Progenitor cell of endocrine pancreas (in vitro differentiated cells): ENCODE measurements at regions not wholly inside any gene's neighbourhood (a gene's known extent, or its start where the extent isn't known, plus 50 kb on each side); places are given as distances from the start of the nearest gene placed in this dataset.

Experiments used
- DNase-seq: peaks from one replicate; pipeline ENCODE4 v3.0.0; 2021; ENCODE audit warnings: low spot score; ENCODE audit not compliant: unreplicated experiment
- H3K27ac Mint-ChIP-seq: 2 replicates; pipeline ENCODE4 v1.8.0; 2021; ENCODE audit warnings: mild to moderate bottlenecking, moderate library complexity, mixed read lengths
- H3K27me3 Mint-ChIP-seq: 2 replicates; pipeline ENCODE4 v1.8.0; 2021; ENCODE audit warnings: mixed read lengths
- H3K36me3 Mint-ChIP-seq: 2 replicates; pipeline ENCODE4 v1.8.0; 2022; ENCODE audit warnings: mixed read lengths; ENCODE audit not compliant: insufficient read depth
- H3K4me1 Mint-ChIP-seq: 2 replicates; pipeline ENCODE4 v1.8.0; 2021; ENCODE audit warnings: low read depth, mixed read lengths
- H3K4me3 Mint-ChIP-seq: 2 replicates; pipeline ENCODE4 v1.8.0; 2021; ENCODE audit warnings: low read depth, mild to moderate bottlenecking, moderate library complexity, mixed read lengths
- H3K9me3 Mint-ChIP-seq: 2 replicates; pipeline ENCODE4 v1.8.0; 2021; ENCODE audit warnings: low read depth, mixed read lengths
- TF ChIP-seq, protein P1 (sequence below): fragments of 200-600 bp; sonication (generic); IDR thresholded peaks from one replicate; pipeline ENCODE4 v1.5.0; 2021; ENCODE audit warnings: antibody characterized with exemption, mild to moderate bottlenecking; ENCODE audit not compliant: unreplicated experiment

DNA sequence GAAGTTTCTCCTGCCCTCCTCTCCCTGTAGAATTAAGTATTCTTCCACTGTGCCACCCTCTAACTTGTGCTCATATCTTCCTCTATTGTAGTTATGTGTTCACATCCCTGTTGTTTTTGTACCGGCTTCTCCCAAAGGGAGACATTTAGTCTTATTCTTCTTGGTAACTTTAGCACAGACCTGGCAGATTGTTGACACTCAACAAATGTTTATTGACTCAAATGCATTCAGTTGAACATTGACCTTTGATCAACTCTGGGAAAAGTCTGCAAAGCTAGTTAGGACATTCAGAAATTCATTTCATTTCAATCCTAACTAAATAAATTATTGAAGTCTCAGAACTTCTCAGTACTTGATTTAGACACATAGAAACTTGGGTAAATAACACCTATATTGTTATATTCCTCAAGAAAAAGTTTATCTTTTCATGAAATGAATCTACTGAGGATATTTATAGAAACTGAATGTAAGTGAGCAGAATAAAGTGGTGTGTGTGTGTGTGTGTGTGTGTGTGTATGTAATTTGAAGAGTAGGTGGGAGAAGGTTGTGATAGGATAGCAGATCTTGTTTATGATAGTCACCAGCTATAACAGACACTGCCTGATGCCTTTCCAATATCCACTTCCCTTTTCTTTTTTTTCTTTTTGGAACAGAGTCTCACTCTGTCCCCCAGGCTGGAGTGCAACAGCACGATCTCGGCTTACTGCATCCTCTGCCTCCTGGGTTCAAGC, 872.4 kb upstream of the CXADR start:
- no peak overlapping the region for H3K4me3 Mint-ChIP-seq
- TF ChIP-seq, protein P1, sequence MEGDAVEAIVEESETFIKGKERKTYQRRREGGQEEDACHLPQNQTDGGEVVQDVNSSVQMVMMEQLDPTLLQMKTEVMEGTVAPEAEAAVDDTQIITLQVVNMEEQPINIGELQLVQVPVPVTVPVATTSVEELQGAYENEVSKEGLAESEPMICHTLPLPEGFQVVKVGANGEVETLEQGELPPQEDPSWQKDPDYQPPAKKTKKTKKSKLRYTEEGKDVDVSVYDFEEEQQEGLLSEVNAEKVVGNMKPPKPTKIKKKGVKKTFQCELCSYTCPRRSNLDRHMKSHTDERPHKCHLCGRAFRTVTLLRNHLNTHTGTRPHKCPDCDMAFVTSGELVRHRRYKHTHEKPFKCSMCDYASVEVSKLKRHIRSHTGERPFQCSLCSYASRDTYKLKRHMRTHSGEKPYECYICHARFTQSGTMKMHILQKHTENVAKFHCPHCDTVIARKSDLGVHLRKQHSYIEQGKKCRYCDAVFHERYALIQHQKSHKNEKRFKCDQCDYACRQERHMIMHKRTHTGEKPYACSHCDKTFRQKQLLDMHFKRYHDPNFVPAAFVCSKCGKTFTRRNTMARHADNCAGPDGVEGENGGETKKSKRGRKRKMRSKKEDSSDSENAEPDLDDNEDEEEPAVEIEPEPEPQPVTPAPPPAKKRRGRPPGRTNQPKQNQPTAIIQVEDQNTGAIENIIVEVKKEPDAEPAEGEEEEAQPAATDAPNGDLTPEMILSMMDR = no peak
- H3K36me3 Mint-ChIP-seq = no peaks in the 10 kb centered on the region
- H3K27ac Mint-ChIP-seq = no peak overlapping the region
- no peaks in the 10 kb centered on the region for H3K27me3 Mint-ChIP-seq
- peaks cover 6% of the 10 kb centered on the region for H3K9me3 Mint-ChIP-seq
- peaks cover 5% of the 10 kb centered on the region for H3K4me1 Mint-ChIP-seq
- no peak for DNase-seq

DNA sequence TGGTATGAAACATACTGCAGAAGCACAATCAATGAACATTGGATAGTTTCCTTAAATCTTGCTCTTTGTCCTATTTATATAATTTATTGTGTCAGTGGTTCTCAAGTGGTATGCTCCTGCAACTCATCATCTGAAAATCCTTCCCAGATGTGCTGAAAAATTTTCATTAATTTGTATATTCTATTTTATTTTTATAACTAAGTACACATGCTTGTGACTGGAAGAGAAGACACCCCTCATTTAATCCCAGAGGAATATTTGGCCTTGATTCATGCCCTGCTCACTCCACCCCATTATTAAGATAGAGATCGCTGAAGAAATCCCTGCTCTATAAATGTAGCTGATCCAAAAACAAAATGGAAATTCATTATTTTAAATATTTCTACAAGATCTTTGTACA, 870.5 kb upstream of the CXADR start:
- H3K27ac Mint-ChIP-seq = no peak overlapping the region
- H3K4me3 Mint-ChIP-seq = no peak overlapping the region
- TF ChIP-seq, protein P1 = no peak
- H3K4me1 Mint-ChIP-seq = peaks cover 5% of the 10 kb centered on the region
- no peaks in the 10 kb centered on the region for H3K36me3 Mint-ChIP-seq
- DNase-seq = no peak
- no peaks in the 10 kb centered on the region for H3K27me3 Mint-ChIP-seq
- peaks cover 6% of the 10 kb centered on the region for H3K9me3 Mint-ChIP-seq

DNA sequence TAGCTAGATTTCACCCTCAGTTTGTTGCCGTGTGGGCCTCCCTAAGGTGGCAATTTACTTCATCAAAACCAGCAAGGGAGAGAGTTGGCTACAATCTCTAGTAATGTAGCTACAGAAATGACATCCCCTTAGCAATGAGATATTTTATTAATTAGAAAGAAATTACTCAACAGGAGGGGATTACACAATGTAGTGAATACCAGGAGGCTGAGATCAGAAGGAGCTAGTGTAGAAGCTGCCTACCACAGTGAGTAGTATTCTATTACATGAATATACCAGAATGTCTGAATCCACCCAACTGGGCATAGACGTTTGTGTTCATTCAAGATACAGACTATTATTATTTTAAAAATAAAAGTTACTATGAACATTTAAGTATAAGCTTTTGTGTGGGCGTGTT, 868.2 kb upstream of the CXADR start:
- TF ChIP-seq, protein P1 = no peak
- H3K4me1 Mint-ChIP-seq = peaks cover 5% of the 10 kb centered on the region
- no peaks in the 10 kb centered on the region for H3K27me3 Mint-ChIP-seq
- H3K4me3 Mint-ChIP-seq = no peak overlapping the region
- DNase-seq = no peak
- H3K27ac Mint-ChIP-seq = no peak overlapping the region
- H3K9me3 Mint-ChIP-seq = no peaks in the 10 kb centered on the region
- no peaks in the 10 kb centered on the region for H3K36me3 Mint-ChIP-seq

DNA sequence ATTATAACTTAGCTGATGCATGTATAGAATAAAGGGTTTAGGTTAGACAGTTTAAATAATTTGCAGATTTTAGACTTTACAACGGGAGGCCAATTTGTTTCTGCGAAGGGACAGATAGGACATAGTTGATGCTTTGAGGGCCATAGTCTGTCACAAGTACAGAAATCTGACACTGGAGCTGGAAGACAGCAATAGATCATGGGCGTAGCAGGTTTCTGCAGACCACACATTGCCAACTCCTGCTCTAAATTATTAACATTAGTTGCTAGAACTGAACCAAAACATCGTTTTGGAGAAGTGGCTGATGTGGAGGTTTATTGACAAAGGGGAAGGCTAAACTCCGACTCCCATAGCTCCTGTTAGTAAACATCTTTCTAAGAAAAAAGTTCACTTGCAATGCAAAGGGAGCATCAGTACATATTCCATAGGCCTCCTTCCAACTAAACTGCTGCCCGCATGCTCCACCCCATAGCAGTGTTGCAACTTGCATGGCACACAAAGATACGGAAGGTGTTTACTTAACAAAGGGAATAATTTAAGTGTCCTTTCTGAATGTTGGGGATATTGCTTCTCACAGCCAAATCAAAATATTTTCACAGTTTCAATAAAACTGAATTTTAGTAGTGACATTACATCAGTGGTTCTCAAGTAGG, 862.0 kb upstream of the CXADR start:
- TF ChIP-seq, protein P1 = no peak
- no peaks in the 10 kb centered on the region for H3K27me3 Mint-ChIP-seq
- DNase-seq = no peak

DNA sequence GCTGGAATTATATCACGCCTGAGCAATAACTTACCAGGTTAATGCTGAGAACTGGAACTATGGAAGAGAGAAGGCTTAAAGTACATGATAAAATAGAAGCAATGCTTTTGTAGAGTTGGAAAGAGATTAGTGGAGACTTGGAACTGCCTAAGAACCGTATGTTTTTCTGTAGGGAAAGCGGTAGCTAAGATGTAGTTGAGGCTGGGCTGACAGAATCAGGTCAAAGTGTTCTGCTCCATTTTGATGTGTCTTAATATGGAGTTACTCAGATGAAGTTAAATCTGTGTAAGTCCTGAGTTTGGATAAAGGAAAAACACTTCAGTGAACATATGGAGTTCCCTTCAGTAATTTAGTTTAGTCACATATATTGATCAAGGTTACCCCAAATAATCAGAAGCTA, 860.9 kb upstream of the CXADR start:
- DNase-seq = no peak
- Mint-ChIP-seq H3K27ac (no peak overlapping the region), H3K9me3 (no peaks in the 10 kb centered on the region), H3K4me1 (no peaks in the 10 kb centered on the region), H3K27me3 (no peaks in the 10 kb centered on the region), H3K36me3 (no peaks in the 10 kb centered on the region), H3K4me3 (no peak overlapping the region)
- TF ChIP-seq, protein P1 = no peak

More for the DNA sequence above, 862.0 kb upstream of the CXADR start:
- H3K4me1 Mint-ChIP-seq = no peaks in the 10 kb centered on the region
- H3K36me3 Mint-ChIP-seq = no peaks in the 10 kb centered on the region
- H3K4me3 Mint-ChIP-seq = no peak overlapping the region
- no peak overlapping the region for H3K27ac Mint-ChIP-seq
- H3K9me3 Mint-ChIP-seq = no peaks in the 10 kb centered on the region
